ENCODE measurements at regions not wholly inside any gene's neighbourhood (a gene's known extent, or its start where the extent isn't known, plus 50 kb on each side); places are given as distances from the start of the nearest gene placed in this dataset.

DNA sequence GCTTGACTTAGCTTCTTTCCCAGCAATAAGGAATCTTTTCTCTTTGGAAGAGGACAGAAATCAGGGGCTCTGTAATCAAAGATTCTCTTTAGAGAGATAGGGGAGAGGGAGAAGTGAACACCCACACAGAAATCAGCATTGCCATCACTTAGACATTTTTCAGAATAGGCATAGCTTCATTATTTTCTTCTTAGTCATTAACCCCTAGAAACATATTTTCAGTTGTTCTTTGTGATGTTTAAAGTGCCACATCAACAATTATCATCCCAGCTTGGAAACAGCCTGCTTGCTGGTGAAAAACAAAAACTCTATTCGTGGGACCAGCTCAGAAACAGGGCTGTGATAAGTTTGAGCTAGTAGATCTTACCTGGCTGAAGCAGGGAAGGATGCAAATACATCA, 88.3 kb upstream of the SLC44A3 start:
- peak; percentile 58 for DNase-seq

DNA sequence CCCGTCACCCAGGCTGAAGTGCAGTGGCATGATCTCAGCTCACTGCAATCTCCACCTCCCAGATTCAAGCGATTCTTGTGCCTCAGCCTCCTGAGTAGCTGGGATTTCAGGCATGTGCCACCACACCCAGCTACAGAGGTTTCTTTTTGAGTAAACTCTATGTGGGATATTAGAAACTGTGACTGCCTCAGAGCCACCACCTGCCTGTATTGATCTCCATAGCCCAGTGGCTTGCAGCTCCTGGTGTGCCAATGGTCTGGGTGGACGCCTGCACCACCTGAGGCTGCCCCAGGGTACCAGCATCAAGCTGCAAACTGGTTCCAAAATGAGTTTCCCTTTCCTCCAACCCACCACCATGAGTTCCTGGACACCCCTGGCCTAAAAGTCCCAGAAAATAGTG, 89.7 kb upstream of the SLC44A3 start:
- no peak for DNase-seq

DNA sequence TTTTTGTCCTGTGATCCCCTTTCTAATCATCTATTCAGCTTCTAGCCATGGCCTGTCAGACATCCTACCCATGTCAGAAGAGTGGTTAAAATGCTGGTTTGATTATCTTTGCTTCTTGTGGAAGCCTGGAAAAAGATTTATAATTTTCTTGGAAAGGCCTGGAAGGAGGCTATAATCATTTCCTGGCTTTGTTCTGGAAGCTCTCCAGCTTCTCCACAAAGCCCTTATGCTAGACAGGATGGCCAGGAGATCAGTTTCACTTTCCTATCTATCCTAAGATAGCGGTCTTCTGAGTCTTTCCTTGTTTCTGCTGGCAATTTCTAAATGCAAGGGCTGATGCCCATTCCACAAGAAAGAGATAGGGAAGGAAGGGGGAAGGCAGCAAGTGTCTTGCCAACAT, 90.9 kb upstream of the SLC44A3 start:
- peak; percentile 84 for DNase-seq

DNA sequence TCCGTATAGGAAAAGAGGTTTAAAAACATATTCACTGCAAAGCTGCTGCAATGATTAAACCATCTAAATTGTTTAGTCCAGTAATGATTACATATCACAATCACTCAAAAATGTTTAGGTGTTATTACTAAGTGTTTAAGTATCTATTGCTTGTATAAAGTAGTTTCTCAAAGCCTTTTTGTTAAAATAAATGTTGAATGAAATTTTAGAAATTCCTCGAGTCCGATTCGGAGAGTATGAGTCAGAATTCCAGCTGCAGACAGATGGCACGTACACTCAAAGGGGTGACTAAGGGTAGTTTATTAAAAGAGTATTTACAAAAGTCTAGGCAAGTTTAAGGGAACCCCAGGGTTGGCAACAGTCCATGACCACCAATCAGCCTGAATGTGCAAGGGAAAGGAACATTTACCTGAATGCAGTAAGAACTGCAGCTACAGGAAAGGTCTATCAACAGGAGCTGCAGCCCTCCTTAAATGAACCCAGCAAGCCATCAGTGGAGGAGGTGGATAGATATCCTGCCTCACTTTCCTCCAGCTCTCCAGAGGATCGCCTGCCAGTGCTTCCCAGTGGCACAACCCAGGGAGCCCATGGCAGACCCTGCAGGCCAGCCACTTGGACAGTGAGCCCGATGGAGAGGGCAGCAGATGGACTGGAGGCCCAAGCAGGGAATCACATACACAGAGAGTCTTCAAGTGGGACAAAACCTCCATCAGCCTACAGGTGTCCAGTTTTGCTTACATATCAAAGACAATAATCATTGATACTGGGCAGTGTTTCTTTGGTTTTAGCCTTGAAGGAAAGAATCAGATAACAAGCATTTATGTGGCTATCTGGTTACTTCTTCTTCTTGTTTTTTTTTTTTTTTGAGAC, 92.1 kb upstream of the SLC44A3 start:
- DNase-seq, result peak; percentile 97

DNA sequence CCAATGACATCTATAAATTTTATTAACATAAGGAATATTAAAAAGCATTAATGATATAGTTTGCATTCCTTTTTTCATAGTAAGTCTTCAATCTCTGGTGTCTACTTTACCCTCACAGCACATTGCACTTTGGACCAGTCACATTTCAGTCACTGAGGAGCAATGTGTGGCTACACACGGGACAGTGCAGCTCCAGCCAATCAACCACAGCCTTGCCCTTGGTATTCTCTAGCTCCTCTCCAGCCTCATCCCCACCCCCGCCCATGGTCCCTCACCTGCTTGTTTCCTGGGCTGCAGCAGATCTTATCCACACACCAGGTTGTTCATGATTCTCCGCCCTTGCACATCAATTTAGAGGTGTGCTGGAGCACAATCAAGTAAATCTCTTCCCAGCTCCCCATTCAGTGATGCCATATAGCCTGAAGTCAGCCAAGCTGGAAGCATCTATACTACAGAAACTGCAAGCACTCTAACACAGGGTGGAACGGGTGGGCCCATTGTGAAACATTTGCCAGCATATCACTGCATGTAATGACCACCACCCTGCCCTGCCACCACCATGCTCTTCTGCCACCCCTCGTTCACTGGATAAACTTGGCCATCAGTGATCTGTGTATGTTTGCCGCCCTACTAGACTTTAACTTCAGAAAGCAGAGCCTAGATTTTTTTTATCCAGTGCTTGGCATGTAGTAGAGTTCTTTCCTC, 93.0 kb upstream of the SLC44A3 start:
- DNase-seq, result no peak

DNA sequence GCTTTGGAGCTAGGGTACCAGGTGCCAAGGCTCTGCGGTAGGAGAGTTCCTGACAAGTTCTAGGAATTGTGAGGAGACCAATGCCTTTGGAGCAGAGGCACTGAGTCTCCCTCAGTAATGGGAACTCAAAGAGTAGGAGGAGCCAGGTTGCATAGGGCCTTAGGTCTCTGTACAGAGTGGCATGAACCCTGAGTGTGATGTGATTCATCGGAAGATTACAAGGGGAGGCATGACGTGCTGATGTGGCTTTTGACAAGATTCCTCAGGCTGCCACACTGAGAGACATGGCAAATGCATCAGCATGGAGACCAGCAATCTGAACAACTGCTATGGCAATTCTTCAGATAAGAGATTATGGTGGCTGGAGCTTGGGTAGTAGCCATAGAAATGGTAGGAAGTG, 94.6 kb upstream of the SLC44A3 start:
- DNase-seq, result peak; percentile 77

DNA sequence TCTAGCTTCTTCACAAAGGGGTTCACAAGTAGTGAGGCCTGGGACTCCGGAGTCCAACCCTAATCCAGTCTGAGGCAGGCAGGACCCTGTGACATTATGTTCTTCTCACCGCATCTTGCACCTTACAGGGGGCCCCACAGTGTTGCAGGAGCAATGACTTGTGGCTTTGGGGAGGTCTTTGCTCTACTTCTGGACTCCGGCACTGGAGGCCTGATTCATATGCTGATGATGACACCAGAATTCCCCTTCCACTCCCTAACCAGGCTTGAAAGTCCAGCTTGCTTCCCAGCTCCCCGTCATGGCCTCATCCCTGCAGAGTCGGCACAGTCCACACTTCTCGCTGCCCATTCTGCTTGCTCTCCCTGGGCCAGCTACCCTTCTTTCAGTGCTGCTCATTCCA, 96.3 kb upstream of the SLC44A3 start:
- peak; percentile 42 for DNase-seq

DNA sequence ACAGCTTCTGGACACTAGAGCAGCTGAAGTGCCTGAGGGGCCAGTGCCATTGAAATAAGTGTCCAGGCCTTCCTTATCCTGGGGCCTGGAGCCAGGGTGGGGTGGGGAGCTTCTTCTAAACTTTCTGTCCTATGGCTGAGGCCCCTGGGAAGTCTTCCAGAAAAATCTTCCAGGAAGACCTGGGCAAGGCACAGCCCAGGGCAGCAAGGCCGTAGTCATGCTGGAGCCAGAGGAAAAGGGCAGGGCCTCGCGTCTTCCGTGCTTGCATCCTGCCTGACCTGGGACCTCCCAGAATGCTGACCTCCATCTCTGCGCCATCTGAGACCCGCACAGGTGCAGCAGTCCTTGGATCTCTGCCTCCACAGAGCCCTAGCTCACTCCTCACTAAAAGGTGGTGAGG, 96.7 kb upstream of the SLC44A3 start:
- DNase-seq, result no peak

DNA sequence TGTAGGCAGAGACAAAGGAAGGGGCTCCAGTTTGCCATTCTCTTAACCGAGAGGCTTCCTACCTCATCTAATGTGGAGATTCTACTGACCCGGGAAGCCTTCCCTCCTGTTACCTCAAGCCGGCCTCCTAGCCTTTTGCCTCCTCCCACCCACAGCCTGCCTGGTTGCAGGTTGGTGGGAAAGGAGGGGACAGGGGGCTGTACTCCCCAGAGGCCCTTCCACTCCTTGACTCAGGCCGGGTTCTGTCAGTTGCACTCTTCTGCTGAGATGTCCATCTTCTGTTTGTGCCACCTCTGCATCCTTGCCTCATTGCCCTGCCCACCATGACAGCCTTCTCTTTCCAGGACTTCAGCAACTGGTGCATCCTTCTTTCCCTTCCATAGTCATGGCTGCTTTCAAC, 98.0 kb upstream of the SLC44A3 start:
- DNase-seq, result no peak

DNA sequence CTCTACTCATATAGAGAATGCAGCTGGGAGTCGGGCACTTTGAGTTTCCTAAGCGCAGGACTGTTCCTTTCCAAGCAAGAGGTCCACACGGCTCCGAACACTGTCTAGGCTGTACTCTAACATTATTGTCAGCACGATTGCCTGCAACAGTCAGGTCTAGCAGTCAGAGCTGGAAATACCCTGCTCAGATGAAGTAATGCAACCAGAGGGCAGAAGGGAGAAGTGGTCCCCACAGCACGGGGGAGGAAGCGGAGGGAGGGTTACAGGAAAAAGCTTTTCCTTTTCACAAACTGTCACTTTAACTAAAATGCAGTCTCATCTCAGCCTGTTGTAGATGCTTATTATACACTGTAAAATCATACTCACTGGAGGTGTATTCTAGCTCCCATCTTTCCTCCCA, 98.9 kb upstream of the SLC44A3 start:
- DNase-seq, result no peak

DNA sequence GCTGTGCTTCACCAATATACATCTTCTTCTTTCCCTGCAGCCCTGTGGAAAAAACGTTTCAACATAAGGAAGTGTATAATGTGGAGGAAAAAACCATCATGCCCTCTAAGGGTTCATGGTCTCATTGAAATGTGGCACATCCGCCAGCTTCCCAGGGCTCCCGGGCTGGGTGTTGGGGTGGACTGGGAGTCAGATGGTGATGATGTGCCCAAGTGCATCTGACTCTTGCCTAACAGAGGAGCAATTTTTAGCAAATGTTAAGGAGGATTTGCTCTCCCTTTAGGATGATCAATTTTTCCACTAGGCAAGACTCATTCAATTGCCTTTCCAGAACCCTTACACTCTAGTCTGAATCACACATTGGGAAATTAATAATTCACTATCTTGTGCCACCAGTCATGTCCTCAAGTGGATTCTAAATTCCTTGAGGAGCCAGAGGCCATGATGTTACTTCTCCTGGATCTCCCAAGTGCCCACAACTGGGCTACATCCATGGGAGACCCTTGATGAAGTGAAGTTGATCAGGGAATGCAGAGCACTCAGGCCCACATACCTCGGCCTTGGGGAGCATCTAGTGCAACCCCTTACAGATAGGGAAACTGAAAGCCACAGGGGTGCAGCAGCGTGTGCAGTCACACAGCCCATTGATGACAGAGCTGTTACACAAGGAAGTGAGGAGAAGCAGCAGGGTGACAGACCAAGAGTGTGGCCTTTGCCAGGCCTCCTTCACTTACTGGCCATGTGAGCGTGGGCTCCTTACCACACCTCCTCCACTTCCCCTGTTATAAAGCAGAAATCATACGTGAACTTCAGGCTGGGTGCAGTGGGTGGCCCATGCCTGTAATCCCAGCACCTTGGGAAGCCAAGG, 100.0 kb upstream of the SLC44A3 start:
- no peak for DNase-seq

DNA sequence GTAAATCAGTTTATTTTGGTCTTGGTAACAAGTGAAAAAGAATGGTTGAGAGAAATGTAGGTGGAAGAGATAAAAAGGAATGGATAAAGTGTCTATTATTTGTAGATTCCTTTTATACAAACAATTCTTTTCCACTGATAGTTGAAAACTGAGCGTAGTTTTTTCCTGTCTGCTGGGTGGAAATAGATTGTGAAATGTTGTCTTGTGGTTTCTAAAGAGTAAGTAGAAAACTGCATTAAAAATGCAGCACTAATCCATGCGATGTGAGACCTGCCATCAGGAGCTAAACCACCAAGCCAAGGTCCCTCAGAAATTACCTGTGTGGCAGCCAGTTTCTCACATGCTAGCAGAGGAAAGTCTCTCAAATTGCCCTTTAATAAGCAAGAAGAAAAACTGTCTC, 103.2 kb upstream of the SLC44A3 start:
- DNase-seq, result no peak

DNA sequence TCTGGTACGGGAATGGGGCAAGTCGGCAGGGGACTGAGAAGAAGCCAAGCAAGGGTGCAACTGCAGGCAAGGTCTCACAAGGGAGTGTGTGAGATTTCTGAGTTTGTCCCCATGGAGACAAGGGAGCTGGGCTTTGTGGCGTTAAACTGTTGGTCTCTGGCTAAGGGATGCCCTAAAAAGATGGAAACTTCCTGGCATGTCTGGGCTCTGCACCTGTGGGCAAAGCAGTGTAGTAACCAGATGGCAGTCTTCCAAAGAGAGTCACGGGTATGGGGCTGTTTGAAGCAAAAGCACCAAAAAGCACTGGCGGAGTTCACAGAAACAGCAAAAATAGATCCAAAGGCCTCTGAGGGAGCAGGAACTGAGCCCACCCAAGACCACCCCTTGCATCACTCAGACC, 104.8 kb upstream of the SLC44A3 start:
- no peak for DNase-seq

DNA sequence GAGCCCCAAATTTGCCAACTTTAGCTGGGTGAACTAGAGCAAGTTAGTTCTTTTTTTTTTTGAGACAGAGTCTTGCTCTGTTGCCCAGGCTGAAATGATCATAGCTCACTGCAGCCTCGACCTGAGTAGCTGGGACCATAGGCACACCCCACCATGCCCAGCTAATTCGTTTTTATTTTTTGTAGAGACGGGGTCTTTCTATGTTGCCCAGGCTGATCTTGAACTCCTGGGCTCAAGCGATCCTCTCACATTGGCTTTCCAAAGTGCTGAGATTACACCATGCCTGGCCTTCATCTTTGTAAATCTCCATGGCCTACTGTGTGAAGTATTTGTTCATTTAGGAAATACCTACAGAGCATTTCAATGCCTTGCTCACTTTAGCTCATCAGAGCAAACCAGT, 105.6 kb upstream of the SLC44A3 start:
- no peak for DNase-seq

DNA sequence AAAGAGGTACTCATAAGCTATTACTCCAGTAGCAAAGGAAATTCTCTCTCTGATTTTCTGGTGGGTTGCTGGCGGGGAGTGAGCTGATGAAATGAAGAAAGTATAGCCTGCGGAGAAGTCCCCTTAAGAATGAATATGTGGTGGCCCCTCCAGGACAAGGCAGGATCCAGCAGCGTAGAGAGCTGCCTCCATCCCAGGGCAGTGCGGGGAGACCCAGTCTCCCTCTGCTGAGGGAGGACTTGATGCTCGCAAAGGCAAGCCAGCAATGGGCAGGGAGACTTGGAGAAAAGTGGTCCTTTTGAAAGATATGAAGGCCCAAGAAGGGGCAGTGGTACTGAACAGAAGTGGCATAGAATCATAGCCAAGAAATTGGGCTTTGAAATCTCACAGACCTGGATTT, 106.0 kb upstream of the SLC44A3 start:
- no peak for DNase-seq

DNA sequence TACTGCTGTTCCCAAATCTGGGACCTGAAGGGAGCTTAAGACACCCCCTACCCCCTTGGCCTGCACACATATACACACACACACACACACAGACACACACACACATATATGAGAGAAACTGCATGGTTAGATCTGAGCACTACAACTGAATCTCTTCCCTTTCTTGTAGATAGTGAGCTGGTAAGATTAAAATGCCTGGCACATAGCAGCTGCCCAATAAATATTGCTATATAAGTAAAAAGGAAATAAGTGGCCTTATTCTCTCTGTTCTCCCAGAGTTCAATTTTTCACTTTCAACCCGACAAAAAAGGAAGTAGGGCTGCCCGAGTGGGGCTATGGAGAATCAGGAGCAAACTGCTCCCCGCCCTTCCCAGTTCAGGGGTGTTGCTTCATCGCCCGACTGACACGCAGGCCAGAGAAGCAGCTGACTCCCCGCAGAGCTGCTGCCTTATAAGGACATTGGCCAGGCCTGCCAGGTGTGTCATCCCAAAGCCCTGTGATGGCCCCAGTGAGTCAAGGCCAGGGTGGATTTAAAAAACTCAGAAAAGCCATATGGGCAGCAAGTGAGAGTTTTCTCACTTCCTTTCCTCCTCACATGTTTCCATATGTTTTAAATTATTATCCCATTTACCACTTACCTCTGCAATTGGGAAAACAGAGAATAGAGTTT, 106.5 kb upstream of the SLC44A3 start:
- DNase-seq, result peak; percentile 99

DNA sequence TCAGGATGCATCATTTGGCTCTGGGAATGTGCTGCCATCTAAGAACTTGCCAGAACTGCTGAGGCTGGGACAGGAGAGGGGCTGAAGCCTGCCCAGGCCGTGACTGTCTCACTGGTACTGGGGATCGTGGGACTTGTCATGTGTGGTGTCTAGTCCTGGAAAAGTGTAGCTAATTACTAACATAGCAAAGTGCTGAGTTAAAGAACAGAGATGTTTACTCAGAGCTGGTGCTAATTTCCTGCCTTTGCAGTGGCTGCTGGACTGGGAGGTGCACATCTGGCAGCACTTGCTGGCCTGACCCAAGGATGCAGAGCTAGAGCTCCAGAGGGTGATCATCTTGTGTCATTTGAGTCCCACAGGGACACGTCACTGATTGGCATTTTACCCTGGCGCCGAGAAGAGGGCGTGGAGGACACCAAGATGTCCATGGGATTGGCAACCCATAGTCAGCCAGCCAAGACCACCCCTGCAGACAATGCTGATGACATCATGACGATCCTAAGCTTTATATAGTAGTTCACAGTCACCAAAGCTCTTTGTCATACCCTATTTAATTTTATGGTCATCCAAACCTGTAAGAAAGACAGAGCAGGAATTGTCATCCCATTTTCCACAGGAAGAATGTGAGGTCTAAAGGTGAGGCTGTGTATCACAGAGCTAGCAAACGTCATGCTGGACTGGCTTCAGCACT, 110.1 kb upstream of the SLC44A3 start:
- DNase-seq, result peak; percentile 88

DNA sequence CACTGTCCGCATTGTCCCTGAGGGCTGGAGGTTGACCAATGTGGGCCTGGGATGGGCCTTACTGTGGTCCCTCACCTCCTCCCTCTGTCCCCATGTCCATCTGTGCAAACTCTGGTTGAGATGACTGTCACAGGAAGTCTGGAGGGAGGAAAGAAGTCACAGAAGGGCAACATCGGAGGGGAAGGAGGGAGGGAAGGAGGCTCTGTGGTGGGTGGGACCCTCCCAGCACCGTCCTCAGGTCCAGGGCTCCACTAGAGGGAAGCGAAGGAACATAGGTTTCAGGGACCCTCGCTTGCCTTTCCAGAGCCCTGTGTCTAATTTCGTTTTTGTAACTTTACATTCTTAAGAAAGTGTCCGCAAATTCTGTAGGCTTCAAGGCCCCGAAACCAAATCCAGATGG, 111.3 kb upstream of the SLC44A3 start:
- no peak for DNase-seq

DNA sequence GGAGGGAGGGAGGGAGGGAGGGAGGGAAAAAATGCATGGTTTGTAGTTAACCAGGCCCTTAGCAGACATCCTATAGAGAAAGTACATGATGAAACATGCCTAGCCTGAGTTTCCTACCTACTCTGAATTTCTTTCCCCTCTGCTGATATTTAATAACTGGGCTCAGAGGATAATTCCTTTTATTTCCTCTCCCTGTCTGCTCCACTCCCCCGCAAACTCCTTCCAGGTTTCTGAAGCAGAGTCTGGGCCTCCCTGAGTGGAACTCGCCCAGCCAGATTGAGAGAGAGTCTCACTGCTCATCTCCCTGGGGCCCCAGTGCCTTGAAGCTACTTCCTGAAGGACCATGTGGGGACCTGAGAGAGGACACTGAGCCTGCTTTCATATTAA, 111.9 kb upstream of the SLC44A3 start:
- DNase-seq, result no peak

DNA sequence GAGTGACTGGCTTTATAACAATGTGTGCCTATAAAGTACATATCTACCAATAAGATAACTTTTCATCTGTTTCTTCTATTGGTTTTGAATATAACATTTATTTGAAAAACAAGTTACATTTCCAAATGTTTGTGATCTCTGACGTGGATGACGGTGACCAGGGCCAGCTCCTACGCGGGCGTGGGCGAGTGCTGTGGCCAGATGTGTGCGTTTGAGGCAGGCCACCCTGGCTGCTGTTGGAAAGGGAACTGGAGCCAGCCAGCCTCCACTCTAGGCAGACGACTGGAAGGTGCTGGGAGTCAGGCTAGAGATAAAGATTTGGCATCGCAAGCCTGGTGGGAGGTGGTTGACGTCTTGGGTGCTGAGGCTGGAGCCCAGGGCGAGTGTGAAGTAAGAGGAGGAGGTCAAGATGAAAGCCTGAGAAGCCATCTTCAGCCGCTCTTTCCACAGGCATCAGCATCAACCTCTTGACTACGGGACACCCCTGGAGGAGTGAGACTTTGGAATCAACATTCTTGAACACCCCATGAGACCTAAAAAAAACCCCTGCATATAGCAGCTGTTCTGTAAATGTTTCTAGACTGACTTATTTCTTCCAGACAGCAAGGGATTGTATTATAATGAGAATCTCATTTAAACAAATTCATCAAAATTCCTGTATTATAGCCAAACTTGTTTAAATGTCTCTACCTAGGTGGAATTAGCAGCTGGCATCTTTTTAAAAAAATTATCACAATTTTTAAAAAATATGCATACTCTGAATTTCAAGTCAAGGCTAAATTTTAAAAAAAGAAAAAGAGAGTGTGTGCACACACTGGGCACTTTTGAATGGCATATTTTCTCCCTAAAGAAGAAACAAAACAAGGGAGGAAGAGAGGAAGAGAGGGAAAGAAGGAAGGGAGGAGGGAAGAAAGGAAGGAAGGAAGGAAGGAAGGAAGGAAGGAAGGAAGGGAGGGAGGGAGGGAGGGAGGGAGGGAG, 112.5 kb upstream of the SLC44A3 start:
- no peak for DNase-seq

DNA sequence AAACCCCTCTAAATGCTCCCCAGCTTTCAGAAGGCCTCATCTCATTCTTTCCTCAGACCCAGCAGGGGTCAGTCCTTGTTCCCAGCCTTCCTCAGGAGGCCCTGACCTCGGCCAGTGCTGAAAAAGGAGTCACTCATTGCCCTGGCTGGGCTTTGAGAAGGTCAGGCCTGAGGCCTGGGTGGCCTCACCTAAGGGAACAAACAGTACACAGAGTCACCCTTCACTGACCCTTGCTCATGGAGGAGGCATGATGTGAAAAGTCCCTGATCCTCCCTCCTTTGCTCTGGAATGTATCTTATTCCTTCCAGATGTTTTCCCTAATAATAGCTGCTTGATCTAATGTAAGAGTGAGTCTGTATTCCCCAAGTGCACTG, 117.7 kb upstream of the SLC44A3 start:
- DNase-seq, result no peak
